ENCODE measurements at regions not wholly inside any gene's neighbourhood (a gene's known extent, or its start where the extent isn't known, plus 50 kb on each side); places are given as distances from the start of the nearest gene placed in this dataset.

GRCh38 chr9:91036826-91037510 is 235.3 kb downstream of the SYK start:
- DNase-seq (ENCODE audit: low spot score) (peak; percentile 80), ATAC-seq (peak; percentile 96)
- Histone ChIP-seq H3K79me2 (replicated peaks; ENCODE audit: insufficient read depth) (no peaks in the 10 kb centered on the region), H3K4me2 (no peak overlapping the region), H2AFZ (peak overlapping the region; percentile 87), H3K36me3 (ENCODE audit: insufficient read depth) (no peaks in the 10 kb centered on the region), H3K4me1 (ENCODE audit: insufficient read depth) (peaks cover 4% of the 10 kb centered on the region; the same call in 1 of the 2 replicates), H4K20me1 (replicated peaks; ENCODE audit: insufficient read depth) (no peaks in the 10 kb centered on the region), H3K4me3 (no peak overlapping the region), H3K27me3 (ENCODE audit: insufficient read depth) (no peaks in the 10 kb centered on the region), H3K9me2 (ENCODE audit: insufficient read depth) (no peaks in the 10 kb centered on the region), H3F3A (replicated peaks; ENCODE audit: low read depth) (no peaks in the 10 kb centered on the region), H3K27ac (ENCODE audit: low read depth) (no peak overlapping the region)
- Mint-ChIP-seq H3K27me3 (ENCODE audit: insufficient read depth, low read depth, poor library complexity) (peaks cover 10% of the 10 kb centered on the region), H3K4me1 (peaks cover 13% of the 10 kb centered on the region), H3K27ac (no peak overlapping the region), H3K4me3 (no peak overlapping the region), H3K36me3 (ENCODE audit: low read depth) (no peaks in the 10 kb centered on the region), H3K9me3 (no peaks in the 10 kb centered on the region)
- TF ChIP-seq EZH2 (IDR thresholded peaks at IDR 0.05; ENCODE audit: low read depth, unreplicated experiment), result no peak
- TF ChIP-seq, protein P1, sequence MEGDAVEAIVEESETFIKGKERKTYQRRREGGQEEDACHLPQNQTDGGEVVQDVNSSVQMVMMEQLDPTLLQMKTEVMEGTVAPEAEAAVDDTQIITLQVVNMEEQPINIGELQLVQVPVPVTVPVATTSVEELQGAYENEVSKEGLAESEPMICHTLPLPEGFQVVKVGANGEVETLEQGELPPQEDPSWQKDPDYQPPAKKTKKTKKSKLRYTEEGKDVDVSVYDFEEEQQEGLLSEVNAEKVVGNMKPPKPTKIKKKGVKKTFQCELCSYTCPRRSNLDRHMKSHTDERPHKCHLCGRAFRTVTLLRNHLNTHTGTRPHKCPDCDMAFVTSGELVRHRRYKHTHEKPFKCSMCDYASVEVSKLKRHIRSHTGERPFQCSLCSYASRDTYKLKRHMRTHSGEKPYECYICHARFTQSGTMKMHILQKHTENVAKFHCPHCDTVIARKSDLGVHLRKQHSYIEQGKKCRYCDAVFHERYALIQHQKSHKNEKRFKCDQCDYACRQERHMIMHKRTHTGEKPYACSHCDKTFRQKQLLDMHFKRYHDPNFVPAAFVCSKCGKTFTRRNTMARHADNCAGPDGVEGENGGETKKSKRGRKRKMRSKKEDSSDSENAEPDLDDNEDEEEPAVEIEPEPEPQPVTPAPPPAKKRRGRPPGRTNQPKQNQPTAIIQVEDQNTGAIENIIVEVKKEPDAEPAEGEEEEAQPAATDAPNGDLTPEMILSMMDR (conservative IDR thresholded peaks at IDR 0.05; ENCODE audit: low read depth in 2 of 2), result peak; percentile 59 to 84

GRCh38 chr9:91037511-91038482 is 236.2 kb downstream of the SYK start:
- Histone ChIP-seq H3K4me2 (no peak overlapping the region), H3K36me3 (ENCODE audit: insufficient read depth) (no peaks in the 10 kb centered on the region), H3K27ac (ENCODE audit: low read depth) (no peak overlapping the region; the same call in 1 of the 2 replicates), H3K79me2 (replicated peaks; ENCODE audit: insufficient read depth) (no peaks in the 10 kb centered on the region), H3K4me1 (ENCODE audit: insufficient read depth) (peaks cover 4% of the 10 kb centered on the region; the same call in 1 of the 2 replicates), H4K20me1 (replicated peaks; ENCODE audit: insufficient read depth) (no peaks in the 10 kb centered on the region), H3K9me2 (ENCODE audit: insufficient read depth) (no peaks in the 10 kb centered on the region), H2AFZ (peak overlapping the region; percentile 87), H3K4me3 (no peak overlapping the region), H3F3A (replicated peaks; ENCODE audit: low read depth) (no peaks in the 10 kb centered on the region), H3K27me3 (ENCODE audit: insufficient read depth) (no peaks in the 10 kb centered on the region)
- no peak overlapping the region; the same call in 2 of the 3 replicates for H3K4me3 Mint-ChIP-seq
- peaks cover 16% of the 10 kb centered on the region for H3K4me1 Mint-ChIP-seq
- DNase-seq (ENCODE audit: low spot score) (no peak), ATAC-seq (no peak; the same call in 1 of the 3 replicates)
- no peak overlapping the region for H3K27ac Mint-ChIP-seq
- H3K36me3 Mint-ChIP-seq (ENCODE audit: low read depth), result no peaks in the 10 kb centered on the region
- no peaks in the 10 kb centered on the region for H3K9me3 Mint-ChIP-seq
- H3K27me3 Mint-ChIP-seq (ENCODE audit: insufficient read depth, low read depth, poor library complexity), result peaks cover 13% of the 10 kb centered on the region
- TF ChIP-seq EZH2 (IDR thresholded peaks at IDR 0.05; ENCODE audit: low read depth, unreplicated experiment) (no peak), ZNF114 (CRISPR knock-in tag; IDR thresholded peaks at IDR 0.05) (no peak), JUNB (IDR thresholded peaks at IDR 0.05; ENCODE audit: unreplicated experiment) (no peak), EZH2phosphoT487 (IDR thresholded peaks at IDR 0.05; ENCODE audit: unreplicated experiment) (no peak), ZNF331 (CRISPR knock-in tag; IDR thresholded peaks at IDR 0.05; ENCODE audit: low read depth) (no peak), NANOG (IDR thresholded peaks at IDR 0.05; ENCODE audit: borderline replicate concordance) (no peak), CREB1 (CRISPR knock-in tag; IDR thresholded peaks at IDR 0.05; ENCODE audit: low read depth) (no peak), STAT1 (IDR thresholded peaks at IDR 0.05; ENCODE audit: unreplicated experiment) (no peak), POLR2AphosphoS5 (IDR thresholded peaks at IDR 0.05; ENCODE audit: low read depth) (no peak)
- TF ChIP-seq, protein P2, sequence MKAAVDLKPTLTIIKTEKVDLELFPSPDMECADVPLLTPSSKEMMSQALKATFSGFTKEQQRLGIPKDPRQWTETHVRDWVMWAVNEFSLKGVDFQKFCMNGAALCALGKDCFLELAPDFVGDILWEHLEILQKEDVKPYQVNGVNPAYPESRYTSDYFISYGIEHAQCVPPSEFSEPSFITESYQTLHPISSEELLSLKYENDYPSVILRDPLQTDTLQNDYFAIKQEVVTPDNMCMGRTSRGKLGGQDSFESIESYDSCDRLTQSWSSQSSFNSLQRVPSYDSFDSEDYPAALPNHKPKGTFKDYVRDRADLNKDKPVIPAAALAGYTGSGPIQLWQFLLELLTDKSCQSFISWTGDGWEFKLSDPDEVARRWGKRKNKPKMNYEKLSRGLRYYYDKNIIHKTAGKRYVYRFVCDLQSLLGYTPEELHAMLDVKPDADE (IDR thresholded peaks at IDR 0.05), result no peak
- TF ChIP-seq, protein P1 (conservative IDR thresholded peaks at IDR 0.05; ENCODE audit: low read depth in 2 of 2), result no peak
- TF ChIP-seq, protein P3, sequence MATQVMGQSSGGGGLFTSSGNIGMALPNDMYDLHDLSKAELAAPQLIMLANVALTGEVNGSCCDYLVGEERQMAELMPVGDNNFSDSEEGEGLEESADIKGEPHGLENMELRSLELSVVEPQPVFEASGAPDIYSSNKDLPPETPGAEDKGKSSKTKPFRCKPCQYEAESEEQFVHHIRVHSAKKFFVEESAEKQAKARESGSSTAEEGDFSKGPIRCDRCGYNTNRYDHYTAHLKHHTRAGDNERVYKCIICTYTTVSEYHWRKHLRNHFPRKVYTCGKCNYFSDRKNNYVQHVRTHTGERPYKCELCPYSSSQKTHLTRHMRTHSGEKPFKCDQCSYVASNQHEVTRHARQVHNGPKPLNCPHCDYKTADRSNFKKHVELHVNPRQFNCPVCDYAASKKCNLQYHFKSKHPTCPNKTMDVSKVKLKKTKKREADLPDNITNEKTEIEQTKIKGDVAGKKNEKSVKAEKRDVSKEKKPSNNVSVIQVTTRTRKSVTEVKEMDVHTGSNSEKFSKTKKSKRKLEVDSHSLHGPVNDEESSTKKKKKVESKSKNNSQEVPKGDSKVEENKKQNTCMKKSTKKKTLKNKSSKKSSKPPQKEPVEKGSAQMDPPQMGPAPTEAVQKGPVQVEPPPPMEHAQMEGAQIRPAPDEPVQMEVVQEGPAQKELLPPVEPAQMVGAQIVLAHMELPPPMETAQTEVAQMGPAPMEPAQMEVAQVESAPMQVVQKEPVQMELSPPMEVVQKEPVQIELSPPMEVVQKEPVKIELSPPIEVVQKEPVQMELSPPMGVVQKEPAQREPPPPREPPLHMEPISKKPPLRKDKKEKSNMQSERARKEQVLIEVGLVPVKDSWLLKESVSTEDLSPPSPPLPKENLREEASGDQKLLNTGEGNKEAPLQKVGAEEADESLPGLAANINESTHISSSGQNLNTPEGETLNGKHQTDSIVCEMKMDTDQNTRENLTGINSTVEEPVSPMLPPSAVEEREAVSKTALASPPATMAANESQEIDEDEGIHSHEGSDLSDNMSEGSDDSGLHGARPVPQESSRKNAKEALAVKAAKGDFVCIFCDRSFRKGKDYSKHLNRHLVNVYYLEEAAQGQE (IDR thresholded peaks at IDR 0.05; ENCODE audit: unreplicated experiment), result no peak
